ENCODE measurements at regions not wholly inside any gene's neighbourhood (a gene's known extent, or its start where the extent isn't known, plus 50 kb on each side); places are given as distances from the start of the nearest gene placed in this dataset.

DNA sequence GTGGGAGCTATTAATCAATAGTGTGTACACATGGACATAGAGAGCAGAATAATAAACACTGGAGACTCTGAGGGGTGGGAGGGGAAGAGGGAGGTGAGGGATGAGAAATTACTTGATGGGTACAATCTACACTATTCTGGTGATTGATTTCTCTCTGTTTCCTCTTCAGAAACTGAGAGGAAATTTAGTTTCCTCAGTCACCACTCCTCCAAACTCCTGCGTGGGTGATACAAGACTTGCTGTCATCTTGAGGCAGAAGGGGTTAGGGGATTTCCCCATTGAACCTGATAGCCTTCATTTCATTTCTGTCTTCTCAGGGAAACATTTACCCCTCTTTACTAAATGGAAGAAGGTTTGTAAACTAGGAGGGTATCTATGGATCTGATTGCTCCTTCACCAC, 84.3 kb upstream of the ESR1 start:
- Histone ChIP-seq H3K9me3 (ENCODE audit: control insufficient read depth, insufficient read depth, low read length) (0 out of 2 replicates have a peak, but pooled peaks cover 1% of the 10 kb centered on the region), H2BK5ac (ENCODE audit: low read depth, low read length, poor library complexity, severe bottlenecking) (no peak overlapping the region), H4K20me1 (ENCODE audit: insufficient read depth, low read length) (no peaks in the 10 kb centered on the region), H2BK120ac (ENCODE audit: low read depth, low read length) (no peak overlapping the region), H3K4me1 (ENCODE audit: control insufficient read depth, insufficient read depth, low read length) (no peaks in the 10 kb centered on the region), H3K9ac (ENCODE audit: low read depth, low read length) (no peak overlapping the region), H3K4me2 (ENCODE audit: low read depth, low read length) (no peak overlapping the region), H3K27ac (ENCODE audit: insufficient read depth, low read length) (no peak overlapping the region), H2AK5ac (ENCODE audit: low read depth, low read length) (no peak overlapping the region), H3K56ac (ENCODE audit: extremely low read depth, insufficient read depth, low read length) (no peak overlapping the region), H3K9me1 (ENCODE audit: insufficient read depth, low read length) (no peaks in the 10 kb centered on the region), H4K8ac (ENCODE audit: low read depth in 2 of 2, low read length in 2 of 2) (no peak overlapping the region), H2AK9ac (replicated peaks; ENCODE audit: low read depth, low read length, poor library complexity) (no peak overlapping the region), H3K36me3 (ENCODE audit: control insufficient read depth, insufficient read depth, low read length) (no peaks in the 10 kb centered on the region), H3K4ac (ENCODE audit: low read depth, low read length) (no peak overlapping the region), H3K23ac (ENCODE audit: low read depth, low read length) (no peak overlapping the region), H4K5ac (ENCODE audit: low read depth, low read length) (no peak overlapping the region), H3K27me3 (ENCODE audit: control insufficient read depth, insufficient read depth, low read length) (no peaks in the 10 kb centered on the region), H2AFZ (replicated peaks; ENCODE audit: low read length, poor library complexity) (no peak overlapping the region), H3K14ac (replicated peaks; ENCODE audit: low read depth, low read length) (no peak overlapping the region), H3K4me3 (ENCODE audit: insufficient read depth, low read depth, low read length) (no peak overlapping the region), H3K79me1 (ENCODE audit: low read depth in 1 of 2, low read length in 2 of 2) (no peaks in the 10 kb centered on the region), H2BK20ac (ENCODE audit: low read depth, low read length) (no peak overlapping the region), H4K91ac (ENCODE audit: insufficient read depth, low read depth, low read length) (no peak overlapping the region), H3K18ac (ENCODE audit: low read depth, low read length) (no peak overlapping the region), H2BK15ac (ENCODE audit: low read depth, low read length) (no peak overlapping the region)
- ChIA-PET CTCF (no interaction called here), POLR2A (ENCODE audit: unreplicated experiment) (no interaction called here)
- no peak for ATAC-seq (ENCODE audit: low read depth)
- dilution Hi-C loops (cut with HindIII; ENCODE audit: low sequenced_read_pairs, unreplicated experiment), result no loop called here
- DNase-seq, result no peak
- WGBS, 2 experiments (ENCODE audit: extremely low coverage in 2 of 2, insufficient read length in 1 of 2), result no CpG with 5 or more reads among the region's 1 CpG
- intact Hi-C loops (cut with micrococcal nuclease), result no loop called here
- BruUV-seq (replicated peaks), result no TSS peak
- TF ChIP-seq, protein P1, sequence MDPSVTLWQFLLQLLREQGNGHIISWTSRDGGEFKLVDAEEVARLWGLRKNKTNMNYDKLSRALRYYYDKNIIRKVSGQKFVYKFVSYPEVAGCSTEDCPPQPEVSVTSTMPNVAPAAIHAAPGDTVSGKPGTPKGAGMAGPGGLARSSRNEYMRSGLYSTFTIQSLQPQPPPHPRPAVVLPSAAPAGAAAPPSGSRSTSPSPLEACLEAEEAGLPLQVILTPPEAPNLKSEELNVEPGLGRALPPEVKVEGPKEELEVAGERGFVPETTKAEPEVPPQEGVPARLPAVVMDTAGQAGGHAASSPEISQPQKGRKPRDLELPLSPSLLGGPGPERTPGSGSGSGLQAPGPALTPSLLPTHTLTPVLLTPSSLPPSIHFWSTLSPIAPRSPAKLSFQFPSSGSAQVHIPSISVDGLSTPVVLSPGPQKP (IDR thresholded peaks at IDR 0.05; ENCODE audit: borderline replicate concordance, low read depth, low read length), result no peak
- no peak for TF ChIP-seq POLR2A (IDR thresholded peaks at IDR 0.05; ENCODE audit: low read depth, low read length)
- in situ Hi-C loops (cut with MboI; ENCODE audit: low sequenced_read_pairs), result no loop called here
